Gastrocnemius medialis (tissue), 4 donors: ENCODE measurements at regions not wholly inside any gene's neighbourhood (a gene's known extent, or its start where the extent isn't known, plus 50 kb on each side); places are given as distances from the start of the nearest gene placed in this dataset.

Experiments used
- ATAC-seq, 2 donors: fragments of 150-250 bp; one replicate each; pipeline ENCODE4 v1.9.1; 2016
- DNase-seq, 2 donors: peaks; one replicate each; pipeline ENCODE4 v3.0.0-alpha.2; 2019
- H3K27ac ChIP-seq, 4 donors: fragments of 200-600 bp; sonication (generic); 1 replicate in 1 of 4; 2 replicates in 3 of 4; pipeline ENCODE4 v1.5.1; 2016 to 2018; ENCODE audit warnings: mild to moderate bottlenecking in 2 of 4, moderate library complexity in 1 of 4
- H3K27me3 ChIP-seq, 3 donors: fragments of 200-600 bp; sonication (generic) in 2 of 3; 1 replicate in 1 of 3; 2 replicates in 2 of 3; pipeline versions ENCODE4 v1.5.1 to v1.6.0; 2016 to 2019; ENCODE audit warnings: mild to moderate bottlenecking in 1 of 3, moderate library complexity in 1 of 3
- H3K36me3 ChIP-seq, 2 donors: fragments of 200-600 bp; sonication (generic) in 1 of 2; one replicate each; pipeline ENCODE4 v1.5.1; 2017 to 2018
- H3K4me1 ChIP-seq, 2 donors: fragments of 200-600 bp; sonication (generic) in 1 of 2; one replicate each; pipeline ENCODE4 v1.5.1; 2016 to 2017; ENCODE audit warnings: mild to moderate bottlenecking in 2 of 2
- H3K4me3 ChIP-seq, 4 donors: fragments of 200-600 bp; sonication (generic) in 3 of 4; 1 replicate in 1 of 4; 2 replicates in 3 of 4; pipeline ENCODE4 v1.5.1; 2016 to 2019; ENCODE audit warnings: mild to moderate bottlenecking in 2 of 4
- H3K9me3 ChIP-seq, 3 donors: fragments of 200-600 bp; sonication (generic) in 2 of 3; 1 replicate in 1 of 3; 2 replicates in 2 of 3; pipeline ENCODE4 v1.5.1; 2016 to 2019
- POLR2A ChIP-seq, 2 donors: fragments of 450-650 bp; IDR thresholded peaks; one replicate each; pipeline ENCODE4 v1.6.1; 2017; ENCODE audit warnings: antibody characterized with exemption in 2 of 2, mild to moderate bottlenecking in 2 of 2, moderate library complexity in 2 of 2
- in situ Hi-C, 4 donors: fragments of 200-750 bp; cut with MboI; loops; one replicate each; pipeline versions ENCODE4 v1.15.0 to v1.8.0; 2017; ENCODE audit warnings: low sequenced_read_pairs in 4 of 4
- intact Hi-C: fragments of 100-400 bp; cut with DNase I; formaldehyde crosslinking; loops from one replicate; pipeline ENCODE4 v1.15.1; 2023; ENCODE audit warnings: low total_unique reads
- TF ChIP-seq, protein P1 (sequence below), 5 experiments: fragments of 450-650 bp in 3 of 5; fragments of 200-600 bp in 2 of 5; sonication (generic) in 2 of 5; IDR thresholded peaks in 4 of 5; conservative IDR thresholded peaks in 1 of 5; 1 replicate in 4 of 5; 2 replicates in 1 of 5; pipeline ENCODE4 v1.5.1; 2016 to 2019; ENCODE audit warnings: antibody characterized with exemption in 5 of 5, mild to moderate bottlenecking in 3 of 5, moderate library complexity in 3 of 5

DNA sequence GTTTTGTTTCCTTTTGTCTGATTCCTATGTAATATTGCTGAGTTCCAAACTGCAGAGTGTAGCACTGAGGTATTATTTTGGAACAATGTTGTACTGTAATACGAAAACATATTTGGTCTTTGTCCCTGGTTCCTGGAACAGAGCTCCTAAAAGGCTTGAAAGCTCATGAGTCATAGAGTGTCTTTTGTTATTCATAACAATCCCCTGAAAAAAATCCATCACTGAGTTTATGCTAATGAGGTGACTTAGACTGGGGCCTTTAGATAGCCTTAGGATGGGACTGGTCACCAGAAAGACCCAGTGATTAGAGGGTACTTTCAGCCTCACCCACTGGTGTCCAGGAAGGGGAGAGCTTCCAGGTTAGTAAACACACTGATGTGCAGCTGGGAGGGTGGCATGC lies 132.7 kb upstream of the POU5F2 start:
- Histone ChIP-seq H3K4me3 (no peak overlapping the region), H3K27me3 (no peaks in the 10 kb centered on the region), H3K9me3 (no peaks in the 10 kb centered on the region), H3K27ac (no peak overlapping the region), H3K36me3 (no peaks in the 10 kb centered on the region), H3K4me1 (no peaks in the 10 kb centered on the region)
- intact Hi-C loops (no loop called here), in situ Hi-C loops (no loop called here)
- DNase-seq (no peak), ATAC-seq (no peak)
- TF ChIP-seq POLR2A (IDR thresholded peaks at IDR 0.05) = no peak
- TF ChIP-seq, protein P1, sequence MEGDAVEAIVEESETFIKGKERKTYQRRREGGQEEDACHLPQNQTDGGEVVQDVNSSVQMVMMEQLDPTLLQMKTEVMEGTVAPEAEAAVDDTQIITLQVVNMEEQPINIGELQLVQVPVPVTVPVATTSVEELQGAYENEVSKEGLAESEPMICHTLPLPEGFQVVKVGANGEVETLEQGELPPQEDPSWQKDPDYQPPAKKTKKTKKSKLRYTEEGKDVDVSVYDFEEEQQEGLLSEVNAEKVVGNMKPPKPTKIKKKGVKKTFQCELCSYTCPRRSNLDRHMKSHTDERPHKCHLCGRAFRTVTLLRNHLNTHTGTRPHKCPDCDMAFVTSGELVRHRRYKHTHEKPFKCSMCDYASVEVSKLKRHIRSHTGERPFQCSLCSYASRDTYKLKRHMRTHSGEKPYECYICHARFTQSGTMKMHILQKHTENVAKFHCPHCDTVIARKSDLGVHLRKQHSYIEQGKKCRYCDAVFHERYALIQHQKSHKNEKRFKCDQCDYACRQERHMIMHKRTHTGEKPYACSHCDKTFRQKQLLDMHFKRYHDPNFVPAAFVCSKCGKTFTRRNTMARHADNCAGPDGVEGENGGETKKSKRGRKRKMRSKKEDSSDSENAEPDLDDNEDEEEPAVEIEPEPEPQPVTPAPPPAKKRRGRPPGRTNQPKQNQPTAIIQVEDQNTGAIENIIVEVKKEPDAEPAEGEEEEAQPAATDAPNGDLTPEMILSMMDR (IDR thresholded peaks at IDR 0.05 in 4 of 5, conservative IDR thresholded peaks at IDR 0.05 in 1 of 5) = no peak

DNA sequence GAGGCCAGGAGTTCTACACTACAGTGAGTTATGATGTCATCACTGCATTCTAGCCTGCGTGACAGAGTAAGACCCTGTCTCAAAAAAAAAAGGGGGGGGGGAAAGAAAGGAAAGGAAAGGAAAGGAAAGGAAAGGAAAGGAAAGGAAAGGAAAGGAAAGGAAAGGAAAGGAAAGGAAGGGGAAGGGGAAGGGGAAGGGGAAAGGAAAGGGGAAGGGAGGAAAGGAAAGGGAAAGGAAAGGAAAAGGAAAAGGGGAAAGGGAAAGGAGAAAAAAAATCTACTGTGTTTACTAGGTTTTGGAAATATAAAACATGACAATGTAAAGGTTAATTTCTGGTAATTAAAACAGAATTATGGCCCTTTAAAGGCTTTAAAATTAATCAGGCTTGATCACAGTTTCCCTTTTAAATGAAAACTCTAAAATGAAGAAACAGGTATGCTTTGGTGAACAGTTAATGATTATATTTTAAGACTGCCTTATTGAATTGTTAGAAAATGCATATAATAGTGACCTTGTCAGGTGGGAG lies 131.9 kb upstream of the POU5F2 start:
- Histone ChIP-seq H3K27me3 (no peaks in the 10 kb centered on the region), H3K4me3 (no peak overlapping the region), H3K4me1 (no peaks in the 10 kb centered on the region), H3K9me3 (no peaks in the 10 kb centered on the region), H3K27ac (no peak overlapping the region), H3K36me3 (no peaks in the 10 kb centered on the region)
- intact Hi-C loops = no loop called here
- no peak for TF ChIP-seq POLR2A (IDR thresholded peaks at IDR 0.05)
- TF ChIP-seq, protein P1 (IDR thresholded peaks at IDR 0.05 in 4 of 5, conservative IDR thresholded peaks at IDR 0.05 in 1 of 5) = no peak
- in situ Hi-C loops = no loop called here
- DNase-seq (no peak), ATAC-seq (no peak)

DNA sequence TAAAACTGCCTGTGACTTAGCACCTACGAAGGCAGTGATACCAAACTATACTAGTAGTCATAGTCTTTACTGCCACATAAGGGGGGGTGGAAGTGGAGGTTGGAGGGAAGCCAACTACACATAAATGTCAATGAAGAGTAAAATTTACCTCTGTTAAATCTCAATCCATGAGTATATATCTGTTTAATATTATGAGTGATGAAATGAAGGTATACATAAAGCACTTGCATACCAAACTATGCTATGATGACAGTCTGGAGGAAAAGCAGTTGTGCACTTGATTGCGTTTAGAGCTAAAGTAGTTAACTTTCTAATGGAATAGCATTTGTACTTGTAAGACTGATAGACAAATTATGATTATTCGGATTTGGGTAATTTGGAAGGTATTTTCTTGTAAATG lies 129.2 kb upstream of the POU5F2 start:
- no peaks in the 10 kb centered on the region for H3K4me1 ChIP-seq
- no peaks in the 10 kb centered on the region for H3K9me3 ChIP-seq
- DNase-seq = no peak
- no peak overlapping the region for H3K4me3 ChIP-seq
- H3K36me3 ChIP-seq = no peaks in the 10 kb centered on the region
- intact Hi-C loops = no loop called here
- no peak for ATAC-seq
- in situ Hi-C loops = no loop called here
- H3K27me3 ChIP-seq = no peaks in the 10 kb centered on the region
- no peak overlapping the region for H3K27ac ChIP-seq
- TF ChIP-seq POLR2A (IDR thresholded peaks at IDR 0.05) = no peak
- TF ChIP-seq, protein P1 (IDR thresholded peaks at IDR 0.05 in 4 of 5, conservative IDR thresholded peaks at IDR 0.05 in 1 of 5) = no peak

DNA sequence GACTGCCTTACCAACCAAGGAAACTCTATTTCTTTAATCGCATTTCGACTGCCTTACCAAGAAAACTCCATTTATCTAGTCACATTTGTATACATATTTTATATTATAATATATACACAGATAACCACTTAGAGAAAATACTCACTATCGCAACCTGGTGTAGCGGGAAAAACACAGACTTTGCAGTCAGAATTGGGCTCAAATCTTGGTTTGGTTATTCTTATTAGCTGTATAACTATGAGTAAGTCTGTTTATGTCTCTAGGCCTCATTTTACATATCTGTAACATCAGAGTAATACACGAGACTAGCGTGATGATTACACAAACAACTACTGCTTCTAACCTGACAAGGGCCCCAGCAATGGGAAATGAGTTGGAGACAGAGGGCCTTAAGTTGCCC lies 127.5 kb upstream of the POU5F2 start:
- Histone ChIP-seq H3K4me1 (no peaks in the 10 kb centered on the region), H3K36me3 (no peaks in the 10 kb centered on the region), H3K4me3 (no peak overlapping the region), H3K27me3 (no peaks in the 10 kb centered on the region), H3K27ac (no peak overlapping the region), H3K9me3 (no peaks in the 10 kb centered on the region)
- TF ChIP-seq POLR2A (IDR thresholded peaks at IDR 0.05) = no peak
- TF ChIP-seq, protein P1 (IDR thresholded peaks at IDR 0.05 in 4 of 5, conservative IDR thresholded peaks at IDR 0.05 in 1 of 5) = no peak
- in situ Hi-C loops = no loop called here
- intact Hi-C loops = no loop called here
- DNase-seq (no peak), ATAC-seq (no peak)

DNA sequence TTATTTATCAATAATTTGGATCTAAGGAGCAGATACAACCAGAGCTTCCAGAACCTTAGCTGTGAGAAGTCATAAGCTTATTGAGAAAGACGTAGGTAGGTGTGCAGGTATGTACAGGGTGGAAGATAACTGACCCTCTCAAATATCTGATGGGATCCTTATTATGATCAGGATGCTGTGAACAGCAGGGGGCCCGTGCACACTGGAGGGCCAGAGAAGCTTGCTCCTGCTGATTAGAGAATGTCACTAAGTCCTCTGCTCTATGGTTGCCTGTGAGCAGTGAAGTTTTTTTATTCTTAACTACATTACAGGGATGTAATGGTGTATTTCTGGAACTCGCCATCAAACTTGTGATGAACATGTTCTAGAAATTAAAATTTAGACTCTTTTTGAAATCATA lies 108.9 kb upstream of the POU5F2 start:
- intact Hi-C loops = no loop called here
- Histone ChIP-seq H3K36me3 (no peaks in the 10 kb centered on the region), H3K4me3 (no peak overlapping the region), H3K9me3 (no peaks in the 10 kb centered on the region), H3K27me3 (no peaks in the 10 kb centered on the region), H3K4me1 (no peaks in the 10 kb centered on the region), H3K27ac (no peak overlapping the region)
- in situ Hi-C loops = no loop called here
- no peak for DNase-seq
- TF ChIP-seq, protein P1 (IDR thresholded peaks at IDR 0.05 in 4 of 5, conservative IDR thresholded peaks at IDR 0.05 in 1 of 5) = no peak
- TF ChIP-seq POLR2A (IDR thresholded peaks at IDR 0.05) = no peak
- ATAC-seq = no peak
